CD4-positive, alpha-beta memory T cell (primary cell): ENCODE measurements at regions not wholly inside any gene's neighbourhood (a gene's known extent, or its start where the extent isn't known, plus 50 kb on each side); places are given as distances from the start of the nearest gene placed in this dataset.

Experiments
- CTCF ChIA-PET: fragments of 350-600 bp; sonication (Branson Sonifier 250); formaldehyde crosslinking; loops from one replicate; lab custom pipeline; 2021; ENCODE audit warnings: inconsistent platforms; ENCODE audit not compliant: partially characterized antibody; lab: Charles Lee
- POLR2A ChIA-PET: fragments of 350-600 bp; sonication (Branson Sonifier 250); formaldehyde crosslinking; loops from one replicate; lab custom pipeline; 2021; ENCODE audit not compliant: partially characterized antibody; lab: Charles Lee
- DNase-seq, 5 donors: peaks; one replicate each; pipeline versions ENCODE4 v3.0.0 to v3.0.0-alpha.2; 2020 to 2022; ENCODE audit warnings: mixed read lengths in 1 of 5
- H3K27ac ChIP-seq: one replicate; pipeline ENCODE4 v1.7.0; 2013; ENCODE audit warnings: low read depth, low read length
- H3K27me3 ChIP-seq: 2 replicates; pipeline ENCODE4 v1.7.0; 2013; ENCODE audit warnings: mild to moderate bottlenecking, low read length, moderate library complexity; ENCODE audit not compliant: insufficient read depth
- H3K36me3 ChIP-seq: 2 replicates; pipeline ENCODE4 v1.7.0; 2013; ENCODE audit warnings: mild to moderate bottlenecking, low read length, moderate library complexity; ENCODE audit not compliant: insufficient read depth
- H3K4me1 ChIP-seq: 2 replicates; pipeline ENCODE4 v1.7.0; 2013; ENCODE audit warnings: mild to moderate bottlenecking, low read length, moderate library complexity; ENCODE audit not compliant: insufficient read depth
- H3K4me3 ChIP-seq, 2 donors: one replicate each; pipeline ENCODE4 v1.7.0; 2013; ENCODE audit warnings: low read length in 2 of 2, mild to moderate bottlenecking in 1 of 2
- H3K9me3 ChIP-seq, 2 donors: one replicate each; pipeline ENCODE4 v1.7.0; 2013; ENCODE audit warnings: low read length in 2 of 2, control low read depth in 1 of 2; ENCODE audit not compliant: control insufficient read depth in 1 of 2
- H3K27ac Mint-ChIP-seq, 7 donors: one replicate each; pipeline ENCODE4 v1.8.0; 2020 to 2021; ENCODE audit warnings: mixed read lengths in 7 of 7, mild to moderate bottlenecking in 6 of 7, inconsistent platforms in 3 of 7, moderate library complexity in 3 of 7
- H3K27me3 Mint-ChIP-seq, 2 donors: one replicate each; pipeline ENCODE4 v1.8.0; 2020 to 2021; ENCODE audit warnings: mixed read lengths in 2 of 2
- H3K36me3 Mint-ChIP-seq, 2 donors: one replicate each; pipeline ENCODE4 v1.8.0; 2020 to 2021; ENCODE audit warnings: mixed read lengths in 2 of 2, inconsistent platforms in 1 of 2, mild to moderate bottlenecking in 1 of 2
- H3K4me1 Mint-ChIP-seq, 4 donors: one replicate each; pipeline ENCODE4 v1.8.0; 2020 to 2021; ENCODE audit warnings: mixed read lengths in 4 of 4, mild to moderate bottlenecking in 1 of 4
- H3K4me3 Mint-ChIP-seq, 8 donors: one replicate each; pipeline ENCODE4 v1.8.0; 2020 to 2021; ENCODE audit warnings: mixed read lengths in 8 of 8, mild to moderate bottlenecking in 7 of 8, moderate library complexity in 6 of 8, inconsistent platforms in 3 of 8
- H3K9me3 Mint-ChIP-seq, 8 donors: one replicate each; pipeline ENCODE4 v1.8.0; 2020 to 2021; ENCODE audit warnings: mixed read lengths in 8 of 8, mild to moderate bottlenecking in 5 of 8, inconsistent platforms in 3 of 8, moderate library complexity in 1 of 8
- intact Hi-C: fragments of 100-400 bp; cut with micrococcal nuclease; formaldehyde crosslinking; loops from one replicate; pipeline ENCODE4 v1.15.1; 2023

DNA sequence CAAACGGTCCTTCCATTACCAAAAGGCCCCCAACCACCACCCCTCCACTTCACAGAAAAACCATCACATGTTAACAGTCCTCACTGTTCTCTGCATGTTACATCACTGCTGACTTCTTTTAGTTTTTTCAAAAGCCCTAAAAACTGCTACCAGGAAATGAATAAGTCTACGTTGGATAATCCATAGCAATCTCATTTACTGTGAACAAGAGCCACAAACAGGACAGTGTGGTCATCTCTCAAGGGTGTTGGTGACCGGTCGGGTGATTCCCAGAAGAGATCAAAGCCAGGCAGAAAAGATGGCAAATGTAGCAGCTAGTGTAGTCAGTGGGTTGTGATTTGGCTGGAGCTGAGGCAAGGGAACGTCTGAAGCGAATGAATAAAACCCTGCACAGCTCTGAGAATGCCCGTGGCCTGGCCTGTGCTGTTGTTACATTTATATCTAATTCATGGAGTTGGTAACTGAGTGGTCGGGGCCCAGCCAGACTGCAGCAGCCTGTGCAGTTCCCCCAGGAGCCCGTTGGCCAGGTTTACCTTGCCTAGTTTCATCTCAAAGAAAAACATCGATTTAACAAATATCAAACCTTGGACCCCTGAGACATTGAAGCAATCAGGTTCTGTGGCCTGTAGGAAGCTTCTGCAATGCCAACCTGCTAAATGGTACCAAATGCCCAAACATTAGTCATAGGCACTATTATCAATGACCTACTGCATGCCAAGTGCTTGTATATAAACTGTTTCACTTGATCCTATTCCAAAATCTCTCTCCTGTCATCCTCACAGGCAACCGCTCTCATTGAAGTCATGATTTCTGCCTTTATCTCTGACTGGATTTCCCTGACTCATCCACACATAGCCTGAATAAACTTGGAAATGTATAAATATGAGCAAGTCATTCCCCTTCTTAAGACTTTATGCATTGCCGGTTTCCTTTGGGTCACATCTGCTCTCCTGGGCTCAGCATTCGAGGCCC, 153.8 kb upstream of the SERP2 start:
- H3K9me3 ChIP-seq: no peaks in the 10 kb centered on the region
- POLR2A ChIA-PET: no interaction called here
- no peak overlapping the region for H3K27ac ChIP-seq
- no peaks in the 10 kb centered on the region for H3K36me3 ChIP-seq
- no peaks in the 10 kb centered on the region for H3K4me1 ChIP-seq
- no peak overlapping the region for H3K4me3 ChIP-seq
- no peaks in the 10 kb centered on the region for H3K36me3 Mint-ChIP-seq
- H3K4me1 Mint-ChIP-seq: no peaks in the 10 kb centered on the region
- DNase-seq: no peak
- intact Hi-C loops: no loop called here
- no peak overlapping the region for H3K27ac Mint-ChIP-seq
- H3K27me3 Mint-ChIP-seq: peaks cover 0 to 1% of the 10 kb centered on the region in 2 donors
- no peaks in the 10 kb centered on the region for H3K27me3 ChIP-seq
- H3K9me3 Mint-ChIP-seq: peaks cover 0 to 2% (median 0%) of the 10 kb centered on the region in 8 donors
- no peak overlapping the region for H3K4me3 Mint-ChIP-seq
- CTCF ChIA-PET: no interaction called here

DNA sequence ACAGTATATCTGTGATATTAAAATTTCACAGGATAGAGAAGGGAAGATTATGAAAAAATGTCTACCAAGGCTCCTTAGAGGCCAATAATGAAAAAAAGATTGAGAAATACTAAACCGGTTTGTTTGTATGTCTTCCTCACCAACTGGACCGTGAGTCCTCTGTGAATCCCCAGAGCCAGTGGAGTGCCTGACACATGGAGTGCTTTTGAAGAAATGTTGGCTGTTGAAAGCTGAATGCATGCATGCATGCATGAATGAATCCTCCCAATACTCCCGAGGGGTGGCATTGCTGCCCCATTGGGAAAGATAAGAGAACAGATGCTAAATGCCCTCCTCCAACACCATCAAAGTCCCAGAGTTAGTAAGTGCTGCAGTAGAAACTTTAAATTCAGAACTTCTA, 152.7 kb upstream of the SERP2 start:
- POLR2A ChIA-PET: no interaction called here
- Histone ChIP-seq H3K4me3 (no peak overlapping the region), H3K27ac (no peak overlapping the region), H3K27me3 (no peaks in the 10 kb centered on the region), H3K36me3 (no peaks in the 10 kb centered on the region), H3K4me1 (no peaks in the 10 kb centered on the region), H3K9me3 (no peaks in the 10 kb centered on the region)
- intact Hi-C loops: no loop called here
- CTCF ChIA-PET: no interaction called here
- Mint-ChIP-seq H3K4me3 (no peak overlapping the region), H3K27me3 (peaks cover 0 to 1% of the 10 kb centered on the region in 2 donors), H3K4me1 (no peaks in the 10 kb centered on the region), H3K27ac (no peak overlapping the region), H3K9me3 (peaks cover 0 to under 1% (median 0%) of the 10 kb centered on the region in 8 donors), H3K36me3 (no peaks in the 10 kb centered on the region)
- DNase-seq: no peak

DNA sequence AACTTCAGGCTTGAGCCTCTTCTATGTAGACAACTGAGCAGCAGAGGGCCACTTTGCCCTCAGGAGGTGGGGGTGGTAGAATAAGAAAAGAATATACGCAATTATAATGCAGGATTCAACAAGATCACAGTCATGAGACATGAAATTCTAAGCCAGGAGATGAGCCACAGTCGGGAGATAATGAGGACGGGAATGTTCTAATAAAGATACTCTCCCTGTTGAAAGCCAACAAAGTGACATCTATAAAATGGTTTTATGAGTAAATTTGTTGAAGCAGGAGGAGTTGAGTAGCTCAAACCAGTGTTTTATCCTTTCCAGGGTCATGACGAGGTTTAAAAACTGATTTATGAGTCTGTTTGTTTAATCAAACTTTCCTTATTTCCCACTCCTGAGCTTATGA, 152.0 kb upstream of the SERP2 start:
- peaks cover 0 to 1% of the 10 kb centered on the region in 2 donors for H3K27me3 Mint-ChIP-seq
- H3K4me1 Mint-ChIP-seq: no peaks in the 10 kb centered on the region
- Histone ChIP-seq H3K9me3 (no peaks in the 10 kb centered on the region), H3K4me1 (no peaks in the 10 kb centered on the region), H3K27me3 (no peaks in the 10 kb centered on the region), H3K36me3 (no peaks in the 10 kb centered on the region), H3K4me3 (no peak overlapping the region), H3K27ac (no peak overlapping the region)
- CTCF ChIA-PET: interaction anchor here (1.4 kb wide), 1 partner anchor 216 kb away, joined by 3 read pairs; no protein-coding TSS in a partner anchor
- intact Hi-C loops: no loop called here
- H3K36me3 Mint-ChIP-seq: no peaks in the 10 kb centered on the region
- POLR2A ChIA-PET: no interaction called here
- H3K9me3 Mint-ChIP-seq: no peaks in the 10 kb centered on the region
- no peak for DNase-seq
- no peak overlapping the region for H3K27ac Mint-ChIP-seq
- H3K4me3 Mint-ChIP-seq: no peak overlapping the region

DNA sequence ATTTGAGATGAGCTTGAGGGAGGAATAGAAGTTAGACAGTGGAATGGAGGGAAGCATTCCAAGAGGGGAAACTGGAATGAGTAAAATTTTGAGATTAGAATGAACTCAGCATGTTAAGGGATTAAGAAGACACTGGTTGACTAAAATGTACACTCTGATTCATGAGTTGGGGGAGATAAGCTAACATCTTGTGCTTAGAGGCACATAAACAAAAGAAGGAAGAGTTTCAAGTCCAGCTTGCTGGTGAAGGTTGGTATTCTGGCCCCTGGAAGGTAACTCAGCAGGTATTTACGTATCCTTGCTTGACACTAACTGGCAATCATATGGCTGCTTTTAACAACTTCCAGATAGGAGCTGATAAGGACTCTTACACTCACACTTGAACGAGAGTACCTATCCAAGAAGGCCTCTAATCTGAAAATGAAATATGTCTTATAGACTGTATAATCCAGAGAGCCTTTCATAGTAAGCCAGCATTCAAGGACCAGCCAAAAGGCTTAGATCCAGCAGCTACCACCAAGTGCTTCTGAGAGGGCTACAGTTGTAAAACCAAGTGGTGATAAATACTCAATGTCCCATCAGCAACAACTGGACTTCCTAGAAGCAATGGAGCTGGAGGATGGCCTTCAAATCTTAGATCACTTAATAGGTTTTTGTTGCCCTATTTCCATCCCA, 149.7 kb upstream of the SERP2 start:
- ChIA-PET CTCF (no interaction called here), POLR2A (no interaction called here)
- Mint-ChIP-seq H3K9me3 (peaks cover 0 to 4% (median 0%) of the 10 kb centered on the region in 8 donors), H3K36me3 (no peaks in the 10 kb centered on the region), H3K27me3 (peaks cover 0 to 1% of the 10 kb centered on the region in 2 donors), H3K4me3 (no peak overlapping the region), H3K27ac (no peak overlapping the region), H3K4me1 (no peaks in the 10 kb centered on the region)
- DNase-seq: no peak
- Histone ChIP-seq H3K4me3 (no peak overlapping the region), H3K27me3 (no peaks in the 10 kb centered on the region), H3K36me3 (no peaks in the 10 kb centered on the region), H3K27ac (no peak overlapping the region), H3K4me1 (no peaks in the 10 kb centered on the region), H3K9me3 (no peaks in the 10 kb centered on the region)
- intact Hi-C loops: no loop called here

DNA sequence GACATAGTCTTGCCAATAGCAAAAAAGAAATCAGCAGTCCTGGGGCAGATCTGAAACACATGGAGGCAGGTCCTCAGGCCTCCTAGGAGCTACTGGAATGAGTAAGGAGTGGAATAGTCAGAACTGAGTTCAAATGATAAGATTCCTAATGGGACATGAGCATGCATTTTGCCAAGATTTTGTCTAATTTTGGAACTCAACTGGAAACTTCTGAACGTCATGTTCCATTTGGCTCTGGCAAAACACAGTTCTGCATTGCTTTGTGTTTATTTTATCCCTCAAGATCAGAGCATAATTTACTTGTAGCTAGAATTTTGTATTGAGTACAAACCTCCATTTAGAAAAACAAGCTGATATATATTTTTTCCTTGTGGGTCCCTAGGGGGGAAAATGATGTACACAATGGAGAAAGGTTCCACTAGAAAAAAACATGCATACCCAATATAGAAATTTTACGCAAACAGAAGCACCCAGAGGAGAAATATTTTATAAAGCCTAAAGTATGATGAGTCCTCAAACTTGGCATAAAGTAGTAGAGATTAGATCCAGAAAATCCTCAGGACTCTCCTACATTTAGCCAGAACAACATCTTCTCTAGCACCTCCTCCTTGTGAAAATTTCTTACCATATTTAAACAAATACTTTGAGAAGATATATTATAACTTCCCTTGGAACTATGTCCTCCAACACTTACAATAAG, 149.0 kb upstream of the SERP2 start:
- intact Hi-C loops: no loop called here
- H3K9me3 Mint-ChIP-seq: peaks cover 0 to 4% (median 0%) of the 10 kb centered on the region in 8 donors
- POLR2A ChIA-PET: no interaction called here
- H3K4me1 Mint-ChIP-seq: no peaks in the 10 kb centered on the region
- Histone ChIP-seq H3K9me3 (no peaks in the 10 kb centered on the region), H3K27ac (no peak overlapping the region), H3K4me1 (no peaks in the 10 kb centered on the region), H3K4me3 (no peak overlapping the region), H3K27me3 (no peaks in the 10 kb centered on the region), H3K36me3 (no peaks in the 10 kb centered on the region)
- no peaks in the 10 kb centered on the region for H3K36me3 Mint-ChIP-seq
- CTCF ChIA-PET: no interaction called here
- H3K27me3 Mint-ChIP-seq: peaks cover 0 to 1% of the 10 kb centered on the region in 2 donors
- H3K27ac Mint-ChIP-seq: no peak overlapping the region
- no peak for DNase-seq
- H3K4me3 Mint-ChIP-seq: no peak overlapping the region

DNA sequence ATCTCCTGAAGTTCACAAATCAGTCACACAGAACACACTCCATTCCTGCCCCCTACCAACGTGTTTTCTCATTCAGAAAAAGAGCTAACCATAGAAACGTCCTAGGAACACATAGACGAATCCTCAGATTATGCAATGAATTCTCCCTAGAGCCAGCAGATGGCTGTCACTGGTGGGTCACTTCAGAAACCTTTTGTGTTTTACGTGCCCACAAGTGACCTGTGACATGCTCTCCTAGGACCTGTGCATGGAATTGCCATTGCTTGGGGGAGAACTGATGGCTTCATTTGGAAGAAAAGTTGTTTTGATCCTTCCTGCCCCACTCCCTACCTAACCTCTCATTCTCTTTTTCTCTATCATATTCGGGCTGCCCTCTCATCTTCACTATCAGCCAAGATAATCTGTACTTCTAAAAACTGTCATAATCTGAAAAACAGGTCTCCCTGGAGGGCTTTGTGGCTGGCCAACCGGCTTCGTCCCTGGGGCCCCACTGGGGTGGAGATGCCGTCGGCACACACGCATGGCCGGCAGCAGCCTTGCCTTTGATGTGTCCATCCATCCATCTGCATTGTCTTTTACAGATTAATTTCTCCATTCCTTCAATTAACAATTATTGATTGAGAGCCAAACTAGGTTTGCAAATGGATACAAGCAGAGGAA, 144.1 kb upstream of the SERP2 start:
- no peaks in the 10 kb centered on the region for H3K36me3 ChIP-seq
- Mint-ChIP-seq H3K36me3 (no peaks in the 10 kb centered on the region), H3K27ac (no peak overlapping the region), H3K4me3 (no peak overlapping the region), H3K4me1 (no peaks in the 10 kb centered on the region), H3K9me3 (peaks cover 0 to 4% (median 0%) of the 10 kb centered on the region in 8 donors), H3K27me3 (peaks cover 2 to 5% of the 10 kb centered on the region in 2 donors)
- no peaks in the 10 kb centered on the region for H3K27me3 ChIP-seq
- H3K27ac ChIP-seq: no peak overlapping the region
- H3K4me1 ChIP-seq: no peaks in the 10 kb centered on the region
- no peak for DNase-seq
- H3K9me3 ChIP-seq: no peaks in the 10 kb centered on the region
- ChIA-PET CTCF (no interaction called here), POLR2A (no interaction called here)
- intact Hi-C loops: no loop called here
- H3K4me3 ChIP-seq: no peak overlapping the region
